PC-9 (cell line): ENCODE measurements at regions not wholly inside any gene's neighbourhood (a gene's known extent, or its start where the extent isn't known, plus 50 kb on each side); places are given as distances from the start of the nearest gene placed in this dataset.

Experiments
- BruUV-seq: library from RNA; stranded (reverse); fragments of 400-500 nt; replicated peaks from 2 replicates; lab custom pipeline; 2021; lab: Mats Ljungman, UMichigan
- CTCF ChIA-PET: fragments of 300-600 bp; sonication (Branson Sonifier 250); formaldehyde crosslinking; loops from one replicate; lab custom pipeline; 2022; ENCODE audit warnings: antibody characterized with exemption; lab: Charles Lee
- POLR2A ChIA-PET: fragments of 300-600 bp; sonication (Branson Sonifier 250); formaldehyde crosslinking; loops from one replicate; lab custom pipeline; 2022; ENCODE audit warnings: antibody characterized with exemption; ENCODE audit not compliant: unreplicated experiment; lab: Charles Lee
- DNase-seq, 2 experiments: peaks; one replicate each; pipeline versions ENCODE4 v3.0.0 to v3.0.0-alpha.2; 2015 to 2022; ENCODE audit warnings: mixed read lengths in 1 of 2
- H2AFZ ChIP-seq: fragments of 200-600 bp; sonication (generic); 2 replicates; pipeline ENCODE4 v1.8.1; 2017; ENCODE audit warnings: antibody characterized with exemption
- H3F3A ChIP-seq: fragments of 200-600 bp; sonication (generic); 2 replicates; pipeline ENCODE4 v1.8.1; 2017; ENCODE audit warnings: antibody characterized with exemption, mild to moderate bottlenecking, low read depth; ENCODE audit not compliant: insufficient read depth
- H3K27ac ChIP-seq: fragments of 200-600 bp; sonication (generic); 2 replicates; pipeline ENCODE4 v1.6.1; 2016; ENCODE audit warnings: mixed run types
- H3K27me3 ChIP-seq: fragments of 200-600 bp; sonication (generic); 2 replicates; pipeline ENCODE4 v1.6.1; 2016; ENCODE audit warnings: low read depth, mixed run types; ENCODE audit not compliant: insufficient read depth
- H3K36me3 ChIP-seq: fragments of 200-600 bp; sonication (generic); 2 replicates; pipeline ENCODE4 v1.6.1; 2016; ENCODE audit warnings: low read depth, mixed run types
- H3K4me1 ChIP-seq: fragments of 200-600 bp; sonication (generic); replicated peaks from 2 replicates; pipeline ENCODE4 v1.6.1; 2016; ENCODE audit warnings: mixed run types; ENCODE audit not compliant: insufficient read depth
- H3K4me2 ChIP-seq: fragments of 200-600 bp; sonication (generic); 2 replicates; pipeline ENCODE4 v1.6.1; 2017; ENCODE audit warnings: mixed run types
- H3K4me3 ChIP-seq: fragments of 200-600 bp; sonication (generic); 2 replicates; pipeline ENCODE4 v1.6.1; 2016; ENCODE audit warnings: mixed run types
- H3K79me2 ChIP-seq: fragments of 200-600 bp; sonication (generic); 2 replicates; pipeline ENCODE4 v1.6.1; 2017; ENCODE audit warnings: low read depth, mixed run types
- H3K9me2 ChIP-seq: fragments of 200-600 bp; sonication (generic); 2 replicates; pipeline ENCODE4 v1.8.1; 2017; ENCODE audit warnings: mild to moderate bottlenecking; ENCODE audit not compliant: insufficient read depth
- H3K9me3 ChIP-seq: fragments of 200-600 bp; sonication (generic); 2 replicates; pipeline ENCODE4 v1.8.1; 2016; ENCODE audit warnings: low read depth; ENCODE audit not compliant: insufficient read depth
- H4K20me1 ChIP-seq: fragments of 200-600 bp; sonication (generic); 2 replicates; pipeline ENCODE4 v1.8.1; 2017; ENCODE audit not compliant: insufficient read depth
- CTCF ChIP-seq: fragments of 200-600 bp; sonication (generic); conservative IDR thresholded peaks from 2 replicates; pipeline ENCODE4 v1.6.1; 2017; ENCODE audit warnings: mixed run types, antibody characterized with exemption, mild to moderate bottlenecking, moderate library complexity
- EZH2 ChIP-seq: fragments of 200-600 bp; sonication (generic); IDR thresholded peaks from 2 replicates; pipeline ENCODE4 v1.8.0; 2017; ENCODE audit warnings: antibody characterized with exemption, low read depth
- intact Hi-C: fragments of 100-400 bp; cut with micrococcal nuclease; formaldehyde crosslinking; loops from one replicate; pipeline ENCODE4 v1.10.0; 2022; ENCODE audit not compliant: unreplicated experiment

- ChIA-PET CTCF (no interaction called here), POLR2A (interaction anchor here (0.6 kb wide), 1 partner anchor 477 kb away, joined by 7 read pairs; no protein-coding TSS in a partner anchor)
- BruUV-seq: no TSS peak
- H4K20me1 ChIP-seq: no peaks in the 10 kb centered on the region
- no peak overlapping the region for H3K4me3 ChIP-seq
- no peak for DNase-seq
- no peak overlapping the region for H3K27ac ChIP-seq
- H3K4me1 ChIP-seq: no peaks in the 10 kb centered on the region
- H3K79me2 ChIP-seq: no peaks in the 10 kb centered on the region
- H3F3A ChIP-seq: no peaks in the 10 kb centered on the region
- intact Hi-C loops: no loop called here
- no peak overlapping the region for H3K4me2 ChIP-seq
- no peaks in the 10 kb centered on the region for H3K9me3 ChIP-seq
- no peaks in the 10 kb centered on the region for H3K27me3 ChIP-seq
- H3K9me2 ChIP-seq: no peaks in the 10 kb centered on the region
- TF ChIP-seq EZH2 (no peak), CTCF (no peak)
- H3K36me3 ChIP-seq: no peaks in the 10 kb centered on the region
- no peak overlapping the region; the same call in 1 of the 2 replicates for H2AFZ ChIP-seq
Observed at GRCh38 chr3:174659511-174659910, 199.6 kb upstream of the NAALADL2 start.

- intact Hi-C loops: no loop called here
- Histone ChIP-seq H4K20me1 (no peaks in the 10 kb centered on the region), H3K27ac (no peak overlapping the region), H3K4me3 (no peak overlapping the region), H3K4me2 (no peak overlapping the region), H3K36me3 (no peaks in the 10 kb centered on the region), H3K9me3 (no peaks in the 10 kb centered on the region), H3K27me3 (no peaks in the 10 kb centered on the region), H3F3A (no peaks in the 10 kb centered on the region), H3K9me2 (no peaks in the 10 kb centered on the region), H2AFZ (no peak overlapping the region), H3K79me2 (no peaks in the 10 kb centered on the region), H3K4me1 (no peaks in the 10 kb centered on the region)
- POLR2A ChIA-PET: interaction anchor here (0.6 kb wide), 1 partner anchor 673 kb away, joined by 3 read pairs; no protein-coding TSS in a partner anchor
- TF ChIP-seq EZH2: no peak
- no peak for TF ChIP-seq CTCF
- no TSS peak for BruUV-seq
- CTCF ChIA-PET: no interaction called here
- DNase-seq: no peak
Observed at GRCh38 chr3:174662653-174663052, 196.5 kb upstream of the NAALADL2 start.

- H3K9me3 ChIP-seq: no peaks in the 10 kb centered on the region
- no peaks in the 10 kb centered on the region for H3F3A ChIP-seq
- H2AFZ ChIP-seq: 0 out of 2 replicates have a peak overlapping the region, but pooled peaks have one; percentile 26
- ChIA-PET POLR2A (no interaction called here), CTCF (no interaction called here)
- H4K20me1 ChIP-seq: no peaks in the 10 kb centered on the region
- H3K4me1 ChIP-seq: no peaks in the 10 kb centered on the region
- H3K79me2 ChIP-seq: no peaks in the 10 kb centered on the region
- no peaks in the 10 kb centered on the region for H3K36me3 ChIP-seq
- BruUV-seq: no TSS peak
- intact Hi-C loops: no loop called here
- DNase-seq: no peak
- no peaks in the 10 kb centered on the region for H3K9me2 ChIP-seq
- no peak overlapping the region for H3K27ac ChIP-seq
- no peak overlapping the region for H3K4me3 ChIP-seq
- H3K27me3 ChIP-seq: no peaks in the 10 kb centered on the region
- TF ChIP-seq CTCF (no peak), EZH2 (no peak)
- H3K4me2 ChIP-seq: no peak overlapping the region
Observed at GRCh38 chr3:174667386-174667785, 191.7 kb upstream of the NAALADL2 start.
